HG03097 (cell line): ENCODE measurements at regions not wholly inside any gene's neighbourhood (a gene's known extent, or its start where the extent isn't known, plus 50 kb on each side); places are given as distances from the start of the nearest gene placed in this dataset.

Experiments
- ATAC-seq: cut with Tn5 transposase; IDR thresholded peaks from one replicate; pipeline ENCODE4 v1.9.1; 2021; ENCODE audit not compliant: unreplicated experiment, low FRiP score

- no peak for ATAC-seq
Observed at GRCh38 chr14:89013698-89014568, 189.5 kb downstream of the TTC8 start.

- ATAC-seq = no peak
Observed at GRCh38 chr14:89014569-89014850, 190.1 kb downstream of the TTC8 start.

GRCh38 chr14:89015016-89015415 lies 190.6 kb downstream of the TTC8 start:
- ATAC-seq = no peak

- ATAC-seq = no peak
Observed at GRCh38 chr14:89017417-89017816, 193.0 kb downstream of the TTC8 start.

GRCh38 chr14:89022274-89022673 lies 197.8 kb downstream of the TTC8 start:
- no peak for ATAC-seq

- ATAC-seq = no peak
Observed at GRCh38 chr14:89024691-89025090, 200.2 kb downstream of the TTC8 start.

GRCh38 chr14:89025561-89026236 lies 201.2 kb downstream of the TTC8 start:
- no peak for ATAC-seq

GRCh38 chr14:89027097-89027740 lies 202.8 kb downstream of the TTC8 start:
- peak; percentile 74 for ATAC-seq

GRCh38 chr14:89028462-89029134 lies 204.1 kb downstream of the TTC8 start:
- ATAC-seq = no peak

- ATAC-seq = no peak
Observed at GRCh38 chr14:89029961-89030694, 205.7 kb downstream of the TTC8 start.

GRCh38 chr14:89030921-89031320 lies 206.5 kb downstream of the TTC8 start:
- ATAC-seq = no peak

GRCh38 chr14:89032086-89032649 lies 207.7 kb downstream of the TTC8 start:
- ATAC-seq = no peak

- ATAC-seq = no peak
Observed at GRCh38 chr14:89033756-89034155, 209.3 kb downstream of the TTC8 start.

GRCh38 chr14:89036371-89036770 lies 211.9 kb downstream of the TTC8 start:
- no peak for ATAC-seq

GRCh38 chr14:89037065-89037464 lies 212.6 kb downstream of the TTC8 start:
- ATAC-seq = no peak

- no peak for ATAC-seq
Observed at GRCh38 chr14:89040080-89040459, 215.6 kb downstream of the TTC8 start.

- no peak for ATAC-seq
Observed at GRCh38 chr14:89040460-89041256, 216.2 kb downstream of the TTC8 start.

- ATAC-seq = no peak
Observed at GRCh38 chr14:89041257-89041582, 216.8 kb downstream of the TTC8 start.

GRCh38 chr14:89042021-89042420 lies 217.6 kb downstream of the TTC8 start:
- ATAC-seq = no peak

GRCh38 chr14:89053303-89053702 lies 228.9 kb downstream of the TTC8 start:
- ATAC-seq = no peak
